ENCODE measurements at regions not wholly inside any gene's neighbourhood (a gene's known extent, or its start where the extent isn't known, plus 50 kb on each side); places are given as distances from the start of the nearest gene placed in this dataset.

DNA sequence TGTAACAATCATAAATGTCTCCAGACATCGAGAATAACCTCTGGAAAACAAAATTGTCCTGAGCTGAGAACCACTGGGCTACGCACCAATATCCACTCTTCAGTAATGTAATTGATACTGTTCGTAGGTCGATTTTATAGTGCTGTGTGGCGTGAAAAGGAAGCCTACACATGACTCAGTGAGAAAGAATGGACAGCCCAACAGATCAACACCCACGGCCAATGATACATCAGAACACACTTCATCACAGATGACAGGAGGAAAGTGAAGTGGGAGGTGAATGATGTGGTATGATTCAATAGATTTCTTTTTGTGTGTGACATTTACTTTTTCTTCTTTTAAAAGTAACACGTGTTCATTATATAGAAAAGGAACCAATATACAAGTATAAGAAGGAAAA, 93.5 kb downstream of the RPS12 start:
- TF ChIP-seq, protein P1, sequence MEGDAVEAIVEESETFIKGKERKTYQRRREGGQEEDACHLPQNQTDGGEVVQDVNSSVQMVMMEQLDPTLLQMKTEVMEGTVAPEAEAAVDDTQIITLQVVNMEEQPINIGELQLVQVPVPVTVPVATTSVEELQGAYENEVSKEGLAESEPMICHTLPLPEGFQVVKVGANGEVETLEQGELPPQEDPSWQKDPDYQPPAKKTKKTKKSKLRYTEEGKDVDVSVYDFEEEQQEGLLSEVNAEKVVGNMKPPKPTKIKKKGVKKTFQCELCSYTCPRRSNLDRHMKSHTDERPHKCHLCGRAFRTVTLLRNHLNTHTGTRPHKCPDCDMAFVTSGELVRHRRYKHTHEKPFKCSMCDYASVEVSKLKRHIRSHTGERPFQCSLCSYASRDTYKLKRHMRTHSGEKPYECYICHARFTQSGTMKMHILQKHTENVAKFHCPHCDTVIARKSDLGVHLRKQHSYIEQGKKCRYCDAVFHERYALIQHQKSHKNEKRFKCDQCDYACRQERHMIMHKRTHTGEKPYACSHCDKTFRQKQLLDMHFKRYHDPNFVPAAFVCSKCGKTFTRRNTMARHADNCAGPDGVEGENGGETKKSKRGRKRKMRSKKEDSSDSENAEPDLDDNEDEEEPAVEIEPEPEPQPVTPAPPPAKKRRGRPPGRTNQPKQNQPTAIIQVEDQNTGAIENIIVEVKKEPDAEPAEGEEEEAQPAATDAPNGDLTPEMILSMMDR (IDR thresholded peaks at IDR 0.05): no peak
- TF ChIP-seq EP300 (IDR thresholded peaks at IDR 0.05; ENCODE audit: low read depth) (no peak), POLR2A (IDR thresholded peaks at IDR 0.05) (no peak)

All from transverse colon (tissue), 3 donors.